Mucosa of stomach (tissue), 1 donor: ENCODE measurements at regions not wholly inside any gene's neighbourhood (a gene's known extent, or its start where the extent isn't known, plus 50 kb on each side); places are given as distances from the start of the nearest gene placed in this dataset.

Experiments used
- H3K27me3 ChIP-seq: one replicate; pipeline ENCODE4 v1.7.0; 2013; ENCODE audit warnings: mild to moderate bottlenecking, low read length; ENCODE audit not compliant: control insufficient read depth, insufficient read depth
- H3K36me3 ChIP-seq: one replicate; pipeline ENCODE4 v1.7.0; 2013; ENCODE audit warnings: low read length; ENCODE audit not compliant: control insufficient read depth, insufficient read depth
- H3K4me1 ChIP-seq: one replicate; pipeline ENCODE4 v1.7.0; 2013; ENCODE audit warnings: mild to moderate bottlenecking, low read length; ENCODE audit not compliant: control insufficient read depth, insufficient read depth
- H3K4me3 ChIP-seq: one replicate; pipeline ENCODE4 v1.7.0; 2013; ENCODE audit warnings: low read length
- H3K9ac ChIP-seq: one replicate; pipeline ENCODE4 v1.7.0; 2013; ENCODE audit warnings: mild to moderate bottlenecking, low read length, moderate library complexity
- H3K9me3 ChIP-seq: one replicate; pipeline ENCODE4 v1.7.0; 2013; ENCODE audit warnings: mild to moderate bottlenecking, low read length, moderate library complexity; ENCODE audit not compliant: control insufficient read depth
- donor health status: Pancreatic carcinoma.

DNA sequence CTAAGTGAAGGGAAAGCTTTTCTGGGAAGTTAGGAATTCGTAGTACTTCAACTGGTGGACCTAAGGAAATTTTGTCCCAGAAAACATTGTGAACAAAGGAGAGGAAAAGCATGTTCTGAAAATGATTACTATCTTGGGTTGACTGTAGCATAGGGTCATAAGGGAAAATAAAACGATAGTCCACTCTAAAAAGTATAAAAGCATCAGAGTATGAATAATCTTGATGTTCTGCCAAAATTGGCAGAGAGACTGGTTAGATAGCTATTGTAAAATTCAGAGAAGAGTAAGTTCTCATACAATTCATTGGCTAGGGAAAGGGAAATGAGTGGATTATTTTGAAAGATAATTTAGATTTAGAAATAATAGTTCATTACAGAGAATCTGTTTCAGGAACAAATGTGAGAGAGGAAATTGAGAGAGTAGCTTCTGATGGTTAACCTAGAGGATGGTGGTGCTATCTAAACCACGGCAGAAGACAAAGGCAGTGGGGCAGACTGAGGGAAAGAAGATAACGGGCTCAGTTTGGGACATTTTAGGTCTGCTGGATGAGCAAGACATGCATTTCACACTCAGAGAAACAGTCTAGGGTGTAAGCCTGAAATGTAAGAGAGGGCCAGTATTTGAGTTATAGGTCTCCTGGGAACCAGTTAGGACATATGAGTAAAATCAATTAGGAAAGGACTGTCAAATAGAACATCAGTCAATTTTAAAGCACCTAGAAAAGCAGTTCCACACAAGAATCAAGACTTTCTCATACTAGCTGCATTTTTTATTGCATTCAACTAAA, 799.3 kb upstream of the CXADR start:
- Histone ChIP-seq H3K4me3 (no peak overlapping the region), H3K36me3 (no peaks in the 10 kb centered on the region), H3K4me1 (no peaks in the 10 kb centered on the region), H3K9me3 (no peaks in the 10 kb centered on the region), H3K9ac (no peak overlapping the region), H3K27me3 (no peaks in the 10 kb centered on the region)

DNA sequence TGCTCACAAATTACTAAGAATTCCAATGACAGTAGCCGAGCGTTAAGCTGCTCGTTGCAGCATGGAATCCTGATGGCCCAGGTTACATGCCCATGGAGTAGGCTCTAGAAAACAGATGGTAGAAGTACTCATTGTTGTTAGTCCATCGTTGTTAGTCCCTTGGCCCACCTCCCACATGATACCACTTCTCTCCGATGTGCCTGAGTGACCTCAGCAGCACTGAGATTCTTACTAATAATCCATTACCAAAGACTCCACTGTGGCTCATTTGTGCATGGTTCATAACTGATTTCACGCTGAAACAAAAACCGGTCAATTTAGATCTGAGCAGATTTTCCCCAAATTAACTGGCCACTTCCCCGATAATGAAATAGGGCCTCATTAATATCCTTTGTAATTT, 772.3 kb upstream of the CXADR start:
- no peak overlapping the region for H3K4me3 ChIP-seq
- no peaks in the 10 kb centered on the region for H3K9me3 ChIP-seq
- H3K4me1 ChIP-seq, result no peaks in the 10 kb centered on the region
- H3K9ac ChIP-seq, result no peak overlapping the region
- no peaks in the 10 kb centered on the region for H3K27me3 ChIP-seq
- H3K36me3 ChIP-seq, result no peaks in the 10 kb centered on the region

DNA sequence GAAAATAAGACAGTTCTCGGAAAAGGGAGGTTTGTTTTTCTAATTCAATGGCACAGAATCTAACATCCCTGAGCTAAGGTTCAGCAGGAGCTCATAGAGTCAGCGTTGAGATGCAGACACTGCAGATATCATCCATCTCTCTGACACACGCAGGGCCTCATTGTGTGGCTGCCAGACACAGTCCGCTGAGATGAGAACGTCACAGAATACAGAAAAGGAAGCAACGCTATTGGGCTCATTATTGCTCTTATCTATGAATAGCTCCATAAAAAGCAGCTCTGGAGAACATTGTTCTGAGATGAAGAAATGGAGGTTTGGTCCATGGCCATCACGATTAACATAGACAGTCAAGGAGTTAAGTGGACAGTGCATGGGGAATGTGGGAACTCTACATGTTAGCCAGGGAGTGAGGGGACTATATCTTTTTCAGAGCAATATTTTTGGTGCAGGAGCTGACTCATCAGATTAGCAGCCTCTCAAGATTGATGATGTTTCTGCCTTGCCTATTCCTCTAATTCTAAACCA, 771.6 kb upstream of the CXADR start:
- Histone ChIP-seq H3K27me3 (no peaks in the 10 kb centered on the region), H3K9ac (no peak overlapping the region), H3K4me3 (no peak overlapping the region), H3K9me3 (no peaks in the 10 kb centered on the region), H3K36me3 (no peaks in the 10 kb centered on the region), H3K4me1 (no peaks in the 10 kb centered on the region)

DNA sequence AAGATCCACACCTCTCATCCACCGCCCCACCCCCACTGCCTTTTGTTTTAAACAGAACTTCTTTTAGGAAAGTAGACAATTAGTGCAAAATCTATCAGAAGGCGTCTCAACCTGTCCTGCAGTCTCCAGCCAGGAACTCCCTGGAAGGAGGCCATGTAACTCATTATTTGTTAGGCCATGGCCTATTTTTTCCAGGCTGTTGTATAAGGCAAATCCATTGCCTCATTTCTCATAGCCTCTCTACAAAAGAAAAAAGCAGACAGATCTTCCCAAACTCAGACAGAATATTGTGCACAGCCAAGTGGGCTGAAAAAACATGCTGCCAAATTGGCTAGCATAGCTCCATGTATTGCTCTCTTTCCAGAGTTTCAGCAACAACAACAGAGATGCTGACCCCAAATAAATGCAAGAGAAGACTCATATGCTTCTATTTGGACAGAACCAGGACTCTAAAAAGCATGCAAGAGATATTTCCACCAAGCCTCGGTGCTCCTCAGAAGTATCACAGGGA, 770.7 kb upstream of the CXADR start:
- no peaks in the 10 kb centered on the region for H3K36me3 ChIP-seq
- H3K4me1 ChIP-seq, result no peaks in the 10 kb centered on the region
- no peaks in the 10 kb centered on the region for H3K9me3 ChIP-seq
- no peak overlapping the region for H3K4me3 ChIP-seq
- no peak overlapping the region for H3K9ac ChIP-seq
- no peaks in the 10 kb centered on the region for H3K27me3 ChIP-seq

DNA sequence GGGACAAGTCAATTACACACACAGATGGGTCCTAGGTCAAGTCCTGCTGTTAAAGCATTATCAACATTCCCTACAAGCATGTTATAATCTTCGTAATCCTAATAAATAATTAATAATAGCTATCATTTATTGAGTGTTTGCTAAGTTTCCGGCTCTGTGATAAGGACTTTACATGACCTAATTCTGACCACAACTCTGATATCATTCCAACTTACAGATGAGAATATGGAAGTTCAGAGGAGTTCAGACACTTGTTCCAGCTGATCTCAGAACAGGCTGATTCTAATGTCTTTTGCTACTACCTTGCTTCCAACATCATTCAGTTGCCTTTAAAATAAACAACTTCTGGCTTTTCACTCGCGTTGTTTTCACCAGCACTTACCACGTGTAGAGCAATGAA, 770.1 kb upstream of the CXADR start:
- H3K36me3 ChIP-seq, result no peaks in the 10 kb centered on the region
- H3K4me1 ChIP-seq, result no peaks in the 10 kb centered on the region
- H3K27me3 ChIP-seq, result no peaks in the 10 kb centered on the region
- no peak overlapping the region for H3K9ac ChIP-seq
- H3K9me3 ChIP-seq, result no peaks in the 10 kb centered on the region
- H3K4me3 ChIP-seq, result no peak overlapping the region

DNA sequence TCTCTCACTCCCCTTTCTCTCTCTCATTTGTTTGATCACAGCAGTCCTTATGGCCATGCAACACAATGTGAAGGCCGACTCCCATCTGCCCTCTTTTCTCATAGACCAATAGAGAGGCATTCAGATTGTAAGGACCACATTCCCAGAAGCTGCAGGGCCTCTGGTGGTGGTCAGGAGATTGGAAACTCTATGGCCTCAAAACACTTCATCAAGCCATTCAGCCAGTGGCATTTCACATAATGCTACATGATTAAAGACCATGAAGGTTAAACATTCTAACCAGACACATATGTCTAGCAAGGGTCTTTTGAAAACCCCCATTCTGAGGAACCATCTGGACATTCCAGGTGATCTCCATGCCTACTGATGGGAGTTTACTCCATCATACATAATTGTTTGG, 769.5 kb upstream of the CXADR start:
- Histone ChIP-seq H3K9ac (no peak overlapping the region), H3K27me3 (no peaks in the 10 kb centered on the region), H3K36me3 (no peaks in the 10 kb centered on the region), H3K4me1 (no peaks in the 10 kb centered on the region), H3K9me3 (no peaks in the 10 kb centered on the region), H3K4me3 (no peak overlapping the region)

DNA sequence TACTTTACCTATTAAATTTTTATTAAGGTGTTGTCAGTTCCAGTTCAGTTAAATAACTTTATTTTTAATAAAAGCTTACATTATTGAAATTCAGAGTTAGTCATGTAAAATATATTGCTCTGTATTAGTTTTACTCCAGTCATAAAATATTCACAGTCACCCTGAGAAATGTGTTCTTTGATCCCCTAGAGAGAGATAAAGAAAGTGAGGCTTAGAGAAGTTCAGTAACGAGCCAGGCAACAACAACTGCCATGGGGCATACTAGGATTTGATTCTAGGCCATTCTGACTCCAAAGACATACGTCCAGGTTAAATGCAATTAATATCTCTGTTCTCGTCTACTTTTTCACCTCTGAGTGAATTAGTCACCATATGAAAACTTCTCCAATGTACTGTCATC, 761.9 kb upstream of the CXADR start:
- Histone ChIP-seq H3K27me3 (no peaks in the 10 kb centered on the region), H3K4me1 (no peaks in the 10 kb centered on the region), H3K9ac (no peak overlapping the region), H3K9me3 (no peaks in the 10 kb centered on the region), H3K36me3 (no peaks in the 10 kb centered on the region), H3K4me3 (no peak overlapping the region)

DNA sequence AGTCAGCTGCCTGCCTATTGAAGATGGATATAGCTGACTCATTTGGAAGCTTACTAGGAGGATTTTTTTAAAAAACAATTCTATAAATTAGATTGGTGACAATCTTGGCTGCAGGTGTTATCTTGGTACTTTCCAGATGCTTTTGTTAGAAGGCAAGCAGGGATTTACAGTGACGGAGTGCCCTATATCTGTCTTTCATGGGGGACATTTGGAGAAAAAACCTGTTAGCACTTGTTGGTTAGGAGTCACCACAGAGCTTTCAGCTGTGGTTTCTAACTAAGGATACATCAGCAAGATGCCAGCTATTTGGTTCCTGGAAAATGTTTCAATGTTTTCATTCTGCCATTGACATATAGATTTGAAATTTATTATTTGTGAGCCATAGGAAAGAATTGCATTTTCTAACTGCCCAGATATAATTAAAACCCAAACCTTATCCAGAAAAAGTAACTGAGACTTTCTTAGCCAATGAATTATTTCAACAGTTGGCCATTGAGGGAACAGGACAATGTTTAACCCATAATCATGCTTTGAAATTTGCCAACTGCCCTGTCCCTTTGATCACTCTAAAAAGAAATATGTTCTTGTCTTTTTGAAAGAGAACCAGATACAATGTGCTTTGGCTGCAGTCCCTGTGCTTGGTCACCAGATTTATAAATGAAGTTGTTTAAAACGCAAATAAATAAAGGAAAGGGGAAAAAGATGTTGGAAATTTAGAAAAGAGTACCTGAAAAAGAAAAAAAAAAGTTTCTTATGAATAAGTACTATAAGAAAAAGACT, 761.0 kb upstream of the CXADR start:
- Histone ChIP-seq H3K4me3 (no peak overlapping the region), H3K4me1 (no peaks in the 10 kb centered on the region), H3K36me3 (no peaks in the 10 kb centered on the region), H3K9ac (no peak overlapping the region), H3K27me3 (no peaks in the 10 kb centered on the region), H3K9me3 (no peaks in the 10 kb centered on the region)

DNA sequence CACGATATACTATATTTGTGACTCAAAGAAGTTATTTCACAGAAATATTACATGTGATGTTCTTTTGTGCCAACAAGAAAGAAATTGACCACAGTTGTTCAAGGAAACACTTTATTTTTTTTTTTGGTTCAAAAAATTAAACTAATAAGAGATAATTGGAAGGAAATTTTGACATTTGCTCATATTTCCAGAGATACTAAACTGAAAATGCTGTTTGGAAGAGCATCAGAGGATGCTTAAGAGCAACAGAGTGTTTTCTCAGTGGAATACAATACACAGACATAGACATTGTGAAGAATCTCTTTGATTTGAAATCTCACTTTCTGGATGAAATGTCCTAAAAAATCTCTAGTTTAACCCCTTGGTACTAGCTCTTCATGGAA, 760.4 kb upstream of the CXADR start:
- Histone ChIP-seq H3K4me3 (no peak overlapping the region), H3K4me1 (no peaks in the 10 kb centered on the region), H3K27me3 (no peaks in the 10 kb centered on the region), H3K9me3 (no peaks in the 10 kb centered on the region), H3K9ac (no peak overlapping the region), H3K36me3 (no peaks in the 10 kb centered on the region)

DNA sequence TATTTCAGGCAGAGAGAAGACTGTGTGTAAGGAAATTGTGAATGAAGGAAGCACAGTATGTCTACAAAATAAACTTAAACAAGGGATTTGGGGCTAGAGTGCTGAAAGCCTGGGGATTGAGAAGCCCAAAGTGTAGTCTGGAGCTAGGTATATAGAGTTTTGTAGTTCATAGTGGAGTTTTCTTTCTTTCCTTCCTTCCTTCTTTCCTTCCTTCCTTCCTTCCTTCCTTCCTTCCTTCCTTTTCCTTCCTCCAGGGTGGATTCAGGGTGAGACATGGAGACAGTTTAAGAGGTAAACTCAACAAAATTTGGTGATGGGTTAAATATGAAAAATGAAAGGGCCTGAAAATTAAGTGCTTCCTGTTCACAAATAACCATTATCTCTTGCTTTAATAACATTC, 757.8 kb upstream of the CXADR start:
- no peaks in the 10 kb centered on the region for H3K27me3 ChIP-seq
- H3K4me1 ChIP-seq, result no peaks in the 10 kb centered on the region
- no peak overlapping the region for H3K9ac ChIP-seq

DNA sequence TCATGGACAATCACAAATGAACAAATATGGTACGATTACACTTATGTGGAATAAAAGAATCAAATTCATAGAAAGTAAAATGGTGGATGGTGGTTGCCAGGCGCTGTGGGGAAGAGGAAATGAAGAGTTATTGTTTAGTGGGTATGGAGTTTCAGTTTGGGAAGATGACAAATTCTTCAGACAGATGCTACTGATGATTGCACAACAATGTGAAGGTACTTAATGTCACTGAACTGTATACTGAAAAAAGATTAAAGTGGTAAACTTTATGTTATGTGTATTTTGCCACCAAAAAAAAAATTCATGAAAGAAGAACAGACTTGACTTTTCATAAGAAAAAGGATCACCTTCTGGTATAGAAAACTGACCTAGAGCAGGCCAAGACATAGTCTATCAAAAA, 745.6 kb upstream of the CXADR start:
- Histone ChIP-seq H3K4me1 (no peaks in the 10 kb centered on the region), H3K9me3 (no peaks in the 10 kb centered on the region), H3K9ac (no peak overlapping the region), H3K36me3 (no peaks in the 10 kb centered on the region), H3K27me3 (no peaks in the 10 kb centered on the region), H3K4me3 (no peak overlapping the region)

More for the DNA sequence above, 757.8 kb upstream of the CXADR start:
- Histone ChIP-seq H3K36me3 (no peaks in the 10 kb centered on the region), H3K9me3 (no peaks in the 10 kb centered on the region), H3K4me3 (no peak overlapping the region)

DNA sequence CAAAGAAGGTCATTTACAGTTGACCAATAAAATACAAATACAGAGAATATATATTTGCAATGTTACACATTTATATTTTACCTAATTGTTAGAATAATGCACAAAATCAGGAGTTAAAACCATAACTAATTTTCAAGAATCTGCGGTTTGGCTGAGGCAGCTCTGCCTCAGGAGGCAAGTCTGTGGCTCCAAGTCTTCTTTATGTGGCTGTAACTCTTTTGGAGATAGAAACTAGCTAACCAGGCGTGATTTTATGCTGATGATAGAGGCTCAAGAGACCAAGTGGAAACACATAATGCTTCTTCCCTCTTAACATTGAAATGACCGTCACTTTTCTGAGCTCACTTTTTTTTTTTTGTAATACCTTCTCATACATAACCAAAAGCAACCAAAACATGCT, 744.7 kb upstream of the CXADR start:
- H3K36me3 ChIP-seq, result no peaks in the 10 kb centered on the region
- H3K27me3 ChIP-seq, result no peaks in the 10 kb centered on the region
- H3K4me1 ChIP-seq, result no peaks in the 10 kb centered on the region
- no peak overlapping the region for H3K9ac ChIP-seq
- H3K4me3 ChIP-seq, result no peak overlapping the region
- no peaks in the 10 kb centered on the region for H3K9me3 ChIP-seq
